GM21529 (cell line): ENCODE measurements at regions not wholly inside any gene's neighbourhood (a gene's known extent, or its start where the extent isn't known, plus 50 kb on each side); places are given as distances from the start of the nearest gene placed in this dataset.
"Not testable (repeated sequence)": the region's sequence is repeated elsewhere in the genome, so short reads cannot be mapped to it uniquely, and the experiment has no call there.

Experiments used
- ATAC-seq: cut with Tn5 transposase; IDR thresholded peaks from one replicate; pipeline ENCODE4 v1.9.1; 2021; ENCODE audit not compliant: unreplicated experiment

- ATAC-seq, result no peak
Measured at GRCh38 chr15:70602834-70603560, 160.4 kb downstream of the UACA start.

DNA sequence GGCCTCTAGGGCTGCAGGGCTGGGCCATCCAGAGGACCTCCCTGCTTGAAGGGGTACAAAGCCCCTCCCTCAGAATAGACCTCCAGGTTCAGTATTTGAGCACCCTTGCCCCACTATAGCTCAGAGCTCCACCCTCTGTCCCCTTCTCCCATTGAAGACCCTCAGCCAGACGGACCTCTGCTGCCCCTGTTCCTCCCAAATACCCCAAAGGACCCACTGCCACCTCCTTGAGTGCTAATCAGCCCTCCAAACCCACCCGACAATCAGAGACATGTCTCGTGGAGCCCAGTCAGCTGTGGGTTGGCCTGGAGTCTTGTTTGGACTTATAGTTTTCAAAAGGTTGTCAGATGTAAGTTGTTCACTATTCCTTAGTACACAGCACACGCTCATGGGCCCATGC lies 161.1 kb downstream of the UACA start:
- ATAC-seq, result no peak

DNA sequence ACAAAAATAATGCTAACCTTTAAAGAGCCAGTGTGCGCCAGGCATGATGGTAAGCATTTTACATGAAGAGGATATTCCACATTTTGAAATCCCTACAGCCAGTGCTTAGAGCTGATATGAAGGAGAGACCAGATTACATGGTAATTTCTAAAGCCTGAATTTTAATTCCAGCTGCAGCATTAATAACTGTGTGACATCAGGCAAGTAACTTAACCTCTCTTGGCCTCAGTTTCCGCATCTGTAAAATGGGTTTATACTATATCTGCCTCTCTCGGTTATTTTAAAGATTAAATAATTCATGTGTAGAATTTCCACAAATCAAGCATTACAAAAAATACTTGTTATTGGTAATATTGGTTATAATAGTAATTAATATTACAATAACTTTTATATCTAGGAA lies 165.4 kb downstream of the UACA start:
- no peak for ATAC-seq

GRCh38 chr15:70597056-70597603 lies 166.2 kb downstream of the UACA start:
- ATAC-seq, result no peak

- no peak for ATAC-seq
Measured at GRCh38 chr15:70596354-70597055, 166.9 kb downstream of the UACA start.

DNA sequence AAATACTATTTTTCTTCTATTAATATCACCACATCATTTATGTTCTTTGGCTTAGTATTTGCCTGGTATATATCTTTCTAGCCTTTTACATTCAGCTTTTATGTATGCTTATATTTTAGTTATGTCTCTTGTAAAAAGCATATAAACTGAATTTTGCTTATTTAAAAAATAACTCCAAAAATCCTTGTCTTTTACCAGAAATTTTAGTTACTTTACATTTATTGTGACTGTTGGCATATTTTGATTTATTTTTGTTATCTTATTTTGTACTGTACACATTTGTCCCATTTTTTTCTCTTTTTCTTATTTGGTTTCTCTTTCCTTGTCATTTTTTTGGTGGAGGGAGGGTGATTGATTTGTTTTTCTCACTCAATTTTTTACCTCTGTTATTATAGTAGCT lies 169.6 kb downstream of the UACA start:
- no peak for ATAC-seq

DNA sequence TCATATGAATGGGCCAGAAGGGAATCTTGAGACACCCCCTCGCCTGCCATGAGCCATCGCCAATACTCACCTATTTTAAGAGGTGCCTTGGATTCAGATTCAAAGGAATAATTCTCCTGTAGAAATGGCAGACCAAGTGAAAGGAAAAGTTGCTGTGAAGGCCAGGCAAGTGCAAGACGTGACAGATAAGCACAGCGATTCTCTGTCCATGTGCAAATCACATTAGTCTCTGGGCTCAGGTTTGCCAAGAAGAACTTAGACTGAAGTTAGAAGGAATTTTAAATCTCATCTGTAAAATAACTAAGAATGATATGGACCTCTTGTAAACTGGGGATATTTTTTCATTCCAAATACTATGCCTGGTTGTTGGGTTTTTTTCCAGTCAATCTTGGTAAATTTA lies 173.6 kb downstream of the UACA start:
- ATAC-seq, result no peak

DNA sequence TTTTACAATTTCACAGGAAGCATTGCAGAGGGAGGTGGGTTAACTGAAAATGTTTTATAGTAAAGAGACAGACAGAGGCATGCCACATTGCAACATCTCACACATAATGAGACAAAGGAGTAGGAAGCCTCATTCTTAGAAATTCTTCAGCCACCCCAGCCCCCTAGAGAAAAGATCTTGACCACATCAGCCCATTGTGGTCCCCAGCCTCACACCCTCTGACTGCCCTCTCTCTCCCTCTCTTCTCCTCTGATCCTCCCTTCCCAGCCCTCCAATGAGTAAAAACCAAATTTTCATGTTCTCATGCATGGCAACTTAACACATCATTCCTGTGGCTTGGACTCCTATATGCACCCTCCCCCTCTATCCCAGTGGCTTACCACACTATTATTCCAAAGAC lies 174.1 kb downstream of the UACA start:
- no peak for ATAC-seq

- ATAC-seq, result no peak
Measured at GRCh38 chr15:70588613-70589012, 174.7 kb downstream of the UACA start.

DNA sequence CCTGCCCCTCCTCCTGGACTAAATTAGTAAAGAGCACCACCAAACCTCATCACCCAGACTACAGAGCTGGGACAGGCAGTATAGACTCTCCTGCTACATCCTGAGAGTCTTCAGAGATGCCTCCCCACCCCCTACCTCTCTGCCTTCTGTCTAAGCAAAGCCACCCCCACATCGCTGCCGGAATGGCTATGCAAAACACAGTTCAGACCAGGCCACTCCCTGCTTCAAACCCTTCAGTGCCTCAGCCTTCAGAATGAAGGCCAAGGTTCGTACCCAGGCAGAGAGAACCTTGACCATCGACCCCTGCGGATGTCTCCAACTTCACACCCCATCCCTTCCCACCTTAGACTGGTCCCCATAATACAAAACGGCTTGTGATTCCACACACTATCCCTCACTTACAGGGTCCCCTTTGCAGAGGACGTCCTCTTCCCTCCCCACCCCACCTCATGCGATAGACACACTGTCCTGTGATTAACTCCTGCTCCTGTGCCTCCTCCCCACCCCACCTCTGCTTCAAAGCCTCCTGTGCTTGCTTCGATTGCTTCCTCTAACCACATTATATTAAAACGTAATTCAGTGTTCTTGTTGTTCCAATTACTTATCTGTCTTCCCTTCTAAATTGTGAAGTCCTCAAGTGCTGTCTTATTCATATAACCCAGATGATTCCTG lies 175.3 kb downstream of the UACA start:
- ATAC-seq, result no peak

DNA sequence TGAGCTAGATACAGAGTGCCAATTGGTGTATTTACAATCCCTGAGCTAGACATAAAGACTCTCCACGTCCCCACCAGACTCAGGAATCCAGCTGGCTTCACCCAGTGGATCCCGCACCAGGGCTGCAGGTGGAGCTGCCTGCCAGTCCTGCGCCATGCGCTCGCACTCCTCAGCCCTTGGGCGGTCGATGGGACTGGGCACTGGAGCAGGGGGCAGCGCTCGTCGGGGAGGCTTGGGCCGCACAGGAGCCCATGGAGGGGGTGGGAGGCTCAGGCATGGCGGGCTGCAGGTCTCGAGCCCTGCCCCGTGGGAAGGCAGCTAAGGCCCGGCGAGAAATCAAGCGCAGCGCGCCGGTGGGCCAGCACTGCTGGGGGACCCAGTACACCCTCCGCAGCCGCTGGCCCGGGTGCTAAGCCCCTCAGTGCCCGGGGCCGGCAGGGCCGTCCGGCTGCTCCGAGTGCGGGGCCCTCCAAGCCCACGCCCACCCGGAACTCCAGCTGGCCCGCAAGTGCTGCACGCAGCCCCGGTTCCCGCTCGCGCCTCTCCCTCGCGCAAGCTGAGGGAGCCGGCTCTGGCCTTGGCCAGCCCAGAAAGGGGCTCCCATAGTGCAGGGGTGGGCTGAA lies 176.2 kb downstream of the UACA start:
- ATAC-seq, result not testable (repeated sequence)

GRCh38 chr15:70586241-70586640 lies 177.1 kb downstream of the UACA start:
- no peak for ATAC-seq

- ATAC-seq, result no peak
Measured at GRCh38 chr15:70585707-70586034, 177.7 kb downstream of the UACA start.

DNA sequence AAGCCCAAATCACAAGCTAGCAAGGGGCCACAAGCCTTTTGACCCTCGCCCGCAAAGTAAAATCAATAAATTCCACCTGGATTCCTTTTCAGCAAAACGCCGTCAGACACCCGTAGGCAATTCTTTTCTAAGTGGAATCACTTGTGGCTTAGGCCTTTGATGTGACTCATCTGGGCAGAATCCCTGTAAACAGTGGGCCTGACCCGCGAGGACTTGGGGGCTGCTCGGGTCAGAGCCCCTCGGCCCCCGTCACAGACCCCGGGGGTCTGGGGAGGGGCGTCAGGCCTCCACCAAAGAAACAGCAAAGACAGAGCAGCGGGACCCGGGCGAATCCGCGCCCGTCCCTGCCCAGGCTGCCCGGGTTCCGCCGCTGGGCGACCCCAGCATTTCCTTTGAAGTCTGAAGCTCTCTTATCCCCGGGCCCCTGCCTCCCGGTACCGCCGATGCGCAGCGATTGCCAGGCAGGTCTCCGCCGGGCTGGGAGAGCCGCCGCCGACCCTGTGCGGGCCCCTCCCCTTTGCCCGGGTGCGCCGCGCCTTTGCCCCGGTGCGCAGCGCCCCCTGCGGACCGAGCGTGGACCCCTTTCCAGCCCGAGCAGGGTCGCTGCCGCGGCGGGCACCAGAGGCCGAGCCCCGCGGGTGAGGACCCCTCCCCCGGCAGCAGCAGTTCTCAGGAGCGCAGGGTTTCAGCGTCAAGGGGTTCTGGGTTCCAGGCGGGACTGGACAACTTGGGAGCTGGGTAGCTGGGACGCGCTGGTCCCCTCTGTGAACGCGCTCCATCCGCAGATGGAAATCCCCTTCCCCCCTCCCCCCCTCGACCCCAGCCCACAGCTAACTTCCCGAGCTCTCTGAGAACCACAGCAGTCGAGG lies 178.3 kb downstream of the UACA start:
- ATAC-seq, result no peak

- no peak for ATAC-seq
Measured at GRCh38 chr15:70584441-70584837, 178.9 kb downstream of the UACA start.

DNA sequence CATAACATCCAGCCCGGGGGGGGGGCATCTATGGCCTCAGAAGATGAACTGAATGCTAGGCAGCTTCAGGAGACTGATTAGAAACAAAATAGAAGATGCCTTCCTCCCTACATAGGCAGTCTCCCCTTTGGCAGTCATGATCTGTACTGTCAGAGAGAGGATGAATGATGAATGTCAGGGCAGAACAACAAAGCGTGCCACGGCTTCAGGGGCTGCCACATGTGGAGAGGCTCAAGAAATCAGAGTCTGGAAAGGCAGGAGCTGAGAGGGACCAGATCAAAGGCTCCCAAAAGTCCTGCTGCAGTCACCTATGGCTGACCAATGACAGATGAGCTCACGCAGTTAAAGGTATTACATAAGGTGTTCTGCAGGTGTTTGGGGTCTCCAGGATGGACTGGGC lies 180.4 kb downstream of the UACA start:
- no peak for ATAC-seq

- no peak for ATAC-seq
Measured at GRCh38 chr15:70582143-70582945, 181.0 kb downstream of the UACA start.

DNA sequence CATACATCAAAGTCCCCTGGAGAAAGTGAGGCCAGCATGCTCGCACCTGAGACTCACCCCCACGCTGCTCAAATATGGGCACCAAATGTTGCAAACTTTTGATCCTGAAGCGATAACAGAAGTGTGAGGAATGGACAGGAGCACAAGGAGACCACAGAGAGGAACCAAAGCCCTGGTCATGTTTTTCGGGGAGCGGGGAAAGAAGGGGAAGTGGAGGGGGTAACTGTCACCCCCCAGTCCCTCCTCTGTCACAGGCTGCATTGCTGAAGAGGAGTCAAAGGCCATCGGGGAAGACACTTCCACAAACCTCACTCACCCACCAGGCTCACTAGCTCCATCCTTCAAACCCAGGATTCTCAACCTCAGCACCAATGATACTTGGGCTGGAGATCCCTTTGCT lies 182.4 kb downstream of the UACA start:
- no peak for ATAC-seq

DNA sequence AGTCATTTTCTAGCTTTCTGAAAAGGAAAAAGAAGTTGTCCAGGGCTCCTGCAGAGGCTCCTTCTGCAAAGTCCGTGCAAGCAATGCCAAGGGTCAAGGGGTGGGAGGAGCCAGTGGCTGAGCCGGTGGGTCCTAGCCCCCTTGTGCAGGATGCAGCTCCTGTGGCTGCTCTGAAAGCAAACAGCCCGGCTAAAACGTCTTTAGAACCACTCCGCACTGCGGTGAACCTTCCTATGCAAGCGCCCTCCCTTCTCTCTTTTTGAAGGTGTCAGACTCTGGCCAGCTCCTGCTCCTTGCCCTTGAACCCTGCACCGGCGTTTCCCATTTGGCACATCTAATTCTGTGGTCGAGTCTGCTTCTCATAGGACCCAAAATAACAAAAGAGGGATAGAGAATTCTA lies 183.1 kb downstream of the UACA start:
- ATAC-seq, result no peak

DNA sequence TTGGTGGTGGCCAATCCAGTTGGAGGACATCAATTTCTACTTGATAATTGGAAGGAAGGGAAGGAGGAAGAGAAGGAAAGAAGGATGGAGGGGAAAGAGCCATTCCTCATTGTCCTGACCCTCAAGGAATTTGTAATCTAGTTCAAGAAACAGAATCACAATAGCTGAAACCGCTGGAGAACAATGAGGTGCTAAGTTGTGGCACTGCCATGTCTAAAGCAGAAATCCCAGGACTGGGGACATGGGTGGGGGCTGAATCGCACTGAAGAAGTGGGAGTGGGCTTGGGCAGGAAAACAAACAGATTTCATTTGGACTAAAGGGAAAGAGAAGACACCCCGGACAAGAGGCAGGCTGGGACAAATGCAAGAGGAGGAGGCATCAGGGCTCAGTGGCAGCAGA lies 183.6 kb downstream of the UACA start:
- no peak for ATAC-seq
